Neural cell (in vitro differentiated cells): ENCODE measurements at regions not wholly inside any gene's neighbourhood (a gene's known extent, or its start where the extent isn't known, plus 50 kb on each side); places are given as distances from the start of the nearest gene placed in this dataset.

Experiments
- H2AFZ ChIP-seq: fragments of 200-600, 300-800 bp; sonication (generic), shearing (Covaris generic); 2 replicates; pipeline ENCODE4 v1.6.0; 2014; ENCODE audit warnings: low read depth, mild to moderate bottlenecking, antibody characterized with exemption, low read length, moderate library complexity
- H3F3A ChIP-seq: fragments of 200-600 bp; shearing (Covaris generic); 2 replicates; pipeline ENCODE4 v1.6.1; 2016; ENCODE audit warnings: mild to moderate bottlenecking, moderate library complexity, mixed read lengths, antibody characterized with exemption, low read length; ENCODE audit not compliant: insufficient read depth, poor library complexity, severe bottlenecking
- H3K27ac ChIP-seq: fragments of 200-600, 300-800 bp; sonication (generic), shearing (Covaris generic); 2 replicates; pipeline ENCODE4 v1.5.1; 2014; ENCODE audit warnings: mild to moderate bottlenecking, low read length, moderate library complexity
- H3K27me3 ChIP-seq: fragments of 300-800, 200-600 bp; sonication (generic), shearing (Covaris generic); 2 replicates; pipeline ENCODE4 v1.6.0; 2014; ENCODE audit warnings: mild to moderate bottlenecking, low read depth, low read length, moderate library complexity; ENCODE audit not compliant: insufficient read depth
- H3K36me3 ChIP-seq: fragments of 300-800, 200-600 bp; sonication (generic), shearing (Covaris generic); 2 replicates; pipeline ENCODE4 v1.5.1; 2014; ENCODE audit warnings: mild to moderate bottlenecking, antibody characterized with exemption, low read length, moderate library complexity; ENCODE audit not compliant: insufficient read depth
- H3K4me2 ChIP-seq: fragments of 300-800, 200-600 bp; sonication (generic), shearing (Covaris generic); 2 replicates; pipeline ENCODE4 v1.6.0; 2014; ENCODE audit warnings: mild to moderate bottlenecking, low read length
- H3K4me3 ChIP-seq: fragments of 300-800, 200-600 bp; sonication (generic), shearing (Covaris generic); 2 replicates; pipeline ENCODE4 v1.5.1; 2014; ENCODE audit warnings: mild to moderate bottlenecking, low read length, moderate library complexity
- H3K79me2 ChIP-seq: fragments of 200-600 bp; shearing (Covaris generic); replicated peaks from 2 replicates; pipeline ENCODE4 v1.6.0; 2014; ENCODE audit warnings: mild to moderate bottlenecking, low read length, moderate library complexity; ENCODE audit not compliant: insufficient read depth
- H3K9ac ChIP-seq: fragments of 300-800, 200-600 bp; sonication (generic), shearing (Covaris generic); 2 replicates; pipeline ENCODE4 v1.6.1; 2016; ENCODE audit warnings: mild to moderate bottlenecking, low read length, mixed read lengths
- H3K9me2 ChIP-seq: fragments of 200-600 bp; shearing (Covaris generic); 2 replicates; pipeline ENCODE4 v1.6.1; 2016; ENCODE audit warnings: mild to moderate bottlenecking, low read length, mixed read lengths; ENCODE audit not compliant: insufficient read depth
- H3K9me3 ChIP-seq: fragments of 200-600, 300-800 bp; sonication (generic), shearing (Covaris generic); 2 replicates; pipeline ENCODE4 v1.6.1; 2016; ENCODE audit warnings: mild to moderate bottlenecking, mixed run types, low read length, moderate library complexity, mixed read lengths
- H4K20me1 ChIP-seq: fragments of 200-600 bp; shearing (Covaris generic); 2 replicates; pipeline ENCODE4 v1.6.1; 2016; ENCODE audit warnings: mild to moderate bottlenecking, mixed run types; ENCODE audit not compliant: insufficient read depth
- EP300 ChIP-seq: fragments of 450-650 bp; conservative IDR thresholded peaks from 2 replicates; pipeline ENCODE4 v1.6.1; 2014; ENCODE audit warnings: antibody characterized with exemption, mild to moderate bottlenecking, moderate library complexity; ENCODE audit not compliant: poor library complexity, severe bottlenecking
- EZH2 ChIP-seq: fragments of 200-600, 300-800 bp; shearing (Covaris generic), sonication (generic); IDR thresholded peaks from 2 replicates; pipeline ENCODE4 v1.6.1; 2014; ENCODE audit warnings: antibody characterized with exemption, low read length, borderline replicate concordance, mild to moderate bottlenecking; ENCODE audit not compliant: insufficient read depth, poor library complexity, severe bottlenecking
- MXI1 ChIP-seq: fragments of 450-650 bp; conservative IDR thresholded peaks from 2 replicates; pipeline ENCODE4 v1.6.1; 2014; ENCODE audit warnings: antibody characterized with exemption, mild to moderate bottlenecking; ENCODE audit not compliant: poor library complexity, severe bottlenecking
- POLR2AphosphoS5 ChIP-seq: IDR thresholded peaks from 2 replicates; pipeline ENCODE4 v1.6.1; 2012
- RAD21 ChIP-seq: fragments of 450-650 bp; conservative IDR thresholded peaks from 2 replicates; pipeline ENCODE4 v1.6.1; 2014; ENCODE audit warnings: antibody characterized with exemption, mild to moderate bottlenecking, moderate library complexity
- SMC3 ChIP-seq: fragments of 450-650 bp; conservative IDR thresholded peaks from 2 replicates; pipeline ENCODE4 v1.6.1; 2014; ENCODE audit warnings: antibody characterized with exemption, mild to moderate bottlenecking, moderate library complexity; ENCODE audit not compliant: poor library complexity
- TAF1 ChIP-seq: IDR thresholded peaks from 2 replicates; pipeline ENCODE4 v1.6.1; 2012; ENCODE audit warnings: low read depth
- TF ChIP-seq, protein P1 (sequence below): IDR thresholded peaks from 2 replicates; pipeline ENCODE4 v1.6.1; 2012; ENCODE audit warnings: borderline replicate concordance
- TF ChIP-seq, protein P2 (sequence below): fragments of 450-650 bp; IDR thresholded peaks from 2 replicates; pipeline ENCODE4 v1.5.1; 2014; ENCODE audit warnings: antibody characterized with exemption, mild to moderate bottlenecking, moderate library complexity; ENCODE audit not compliant: poor library complexity, severe bottlenecking

DNA sequence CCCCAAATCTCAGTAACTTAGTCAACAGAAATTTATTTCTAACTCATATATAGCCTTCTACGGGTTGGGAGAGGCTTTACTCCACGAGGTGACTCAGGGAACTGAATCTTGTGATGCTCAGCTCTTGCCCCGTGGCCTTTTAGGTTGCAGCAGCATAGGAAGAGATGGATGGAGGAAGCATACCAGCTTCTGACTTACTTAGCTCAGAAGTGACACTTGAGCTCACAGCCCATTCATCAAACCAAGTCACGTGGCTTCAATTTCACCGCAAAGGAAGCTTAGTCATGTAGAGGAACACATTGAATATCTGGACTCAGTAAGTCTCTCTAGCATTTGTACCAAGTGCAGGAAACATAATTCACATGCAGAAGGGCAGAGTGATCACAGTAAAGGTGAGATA is 124.1 kb upstream of the KCNN2 start:
- H3K4me3 ChIP-seq = no peak overlapping the region
- no peak overlapping the region for H3K27ac ChIP-seq
- no peaks in the 10 kb centered on the region for H4K20me1 ChIP-seq
- no peaks in the 10 kb centered on the region for H3K79me2 ChIP-seq
- no peaks in the 10 kb centered on the region for H3K9me3 ChIP-seq
- no peaks in the 10 kb centered on the region for H3K36me3 ChIP-seq
- no peak overlapping the region for H3K4me2 ChIP-seq
- H3F3A ChIP-seq = no peaks in the 10 kb centered on the region
- no peaks in the 10 kb centered on the region for H3K27me3 ChIP-seq
- H3K9ac ChIP-seq = no peak overlapping the region
- no peak for TF ChIP-seq EZH2
- TF ChIP-seq, protein P1, sequence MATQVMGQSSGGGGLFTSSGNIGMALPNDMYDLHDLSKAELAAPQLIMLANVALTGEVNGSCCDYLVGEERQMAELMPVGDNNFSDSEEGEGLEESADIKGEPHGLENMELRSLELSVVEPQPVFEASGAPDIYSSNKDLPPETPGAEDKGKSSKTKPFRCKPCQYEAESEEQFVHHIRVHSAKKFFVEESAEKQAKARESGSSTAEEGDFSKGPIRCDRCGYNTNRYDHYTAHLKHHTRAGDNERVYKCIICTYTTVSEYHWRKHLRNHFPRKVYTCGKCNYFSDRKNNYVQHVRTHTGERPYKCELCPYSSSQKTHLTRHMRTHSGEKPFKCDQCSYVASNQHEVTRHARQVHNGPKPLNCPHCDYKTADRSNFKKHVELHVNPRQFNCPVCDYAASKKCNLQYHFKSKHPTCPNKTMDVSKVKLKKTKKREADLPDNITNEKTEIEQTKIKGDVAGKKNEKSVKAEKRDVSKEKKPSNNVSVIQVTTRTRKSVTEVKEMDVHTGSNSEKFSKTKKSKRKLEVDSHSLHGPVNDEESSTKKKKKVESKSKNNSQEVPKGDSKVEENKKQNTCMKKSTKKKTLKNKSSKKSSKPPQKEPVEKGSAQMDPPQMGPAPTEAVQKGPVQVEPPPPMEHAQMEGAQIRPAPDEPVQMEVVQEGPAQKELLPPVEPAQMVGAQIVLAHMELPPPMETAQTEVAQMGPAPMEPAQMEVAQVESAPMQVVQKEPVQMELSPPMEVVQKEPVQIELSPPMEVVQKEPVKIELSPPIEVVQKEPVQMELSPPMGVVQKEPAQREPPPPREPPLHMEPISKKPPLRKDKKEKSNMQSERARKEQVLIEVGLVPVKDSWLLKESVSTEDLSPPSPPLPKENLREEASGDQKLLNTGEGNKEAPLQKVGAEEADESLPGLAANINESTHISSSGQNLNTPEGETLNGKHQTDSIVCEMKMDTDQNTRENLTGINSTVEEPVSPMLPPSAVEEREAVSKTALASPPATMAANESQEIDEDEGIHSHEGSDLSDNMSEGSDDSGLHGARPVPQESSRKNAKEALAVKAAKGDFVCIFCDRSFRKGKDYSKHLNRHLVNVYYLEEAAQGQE = no peak
- TF ChIP-seq RAD21 = no peak
- H2AFZ ChIP-seq = no peak overlapping the region
- H3K9me2 ChIP-seq = no peaks in the 10 kb centered on the region

DNA sequence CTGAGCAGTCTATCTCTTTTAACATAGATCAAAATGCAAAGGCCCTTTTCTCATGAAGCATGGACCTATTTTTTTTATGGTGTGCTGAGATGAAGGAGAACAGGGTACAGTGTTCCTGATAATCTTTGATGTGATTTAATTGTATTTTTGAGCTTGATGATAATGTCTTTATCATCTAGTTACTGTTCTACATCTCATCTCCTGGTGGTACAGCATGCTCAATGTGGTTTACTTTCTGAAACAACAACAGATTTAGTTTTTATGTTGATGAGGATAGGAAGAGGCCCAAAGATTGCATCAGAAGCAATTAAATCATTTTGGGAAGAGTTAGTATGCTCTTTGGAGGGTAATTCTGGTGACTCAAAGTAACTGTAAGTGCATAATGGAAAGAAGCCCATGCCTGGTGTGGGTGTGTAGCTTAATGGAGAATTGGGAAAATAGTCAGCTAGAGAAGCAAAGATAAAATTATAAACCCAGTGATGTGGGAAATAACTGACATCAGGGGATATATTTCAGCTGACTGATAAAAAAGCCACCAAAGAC is 123.0 kb upstream of the KCNN2 start:
- Histone ChIP-seq H3K9ac (no peak overlapping the region), H3K79me2 (no peaks in the 10 kb centered on the region), H3K27ac (no peak overlapping the region), H3K9me3 (no peaks in the 10 kb centered on the region), H3K4me3 (no peak overlapping the region), H3K36me3 (no peaks in the 10 kb centered on the region), H3K4me2 (no peak overlapping the region), H3K27me3 (no peaks in the 10 kb centered on the region), H4K20me1 (no peaks in the 10 kb centered on the region), H3K9me2 (no peaks in the 10 kb centered on the region), H3F3A (no peaks in the 10 kb centered on the region), H2AFZ (no peak overlapping the region)
- no peak for TF ChIP-seq POLR2AphosphoS5
- TF ChIP-seq, protein P1 = no peak
- TF ChIP-seq, protein P2, sequence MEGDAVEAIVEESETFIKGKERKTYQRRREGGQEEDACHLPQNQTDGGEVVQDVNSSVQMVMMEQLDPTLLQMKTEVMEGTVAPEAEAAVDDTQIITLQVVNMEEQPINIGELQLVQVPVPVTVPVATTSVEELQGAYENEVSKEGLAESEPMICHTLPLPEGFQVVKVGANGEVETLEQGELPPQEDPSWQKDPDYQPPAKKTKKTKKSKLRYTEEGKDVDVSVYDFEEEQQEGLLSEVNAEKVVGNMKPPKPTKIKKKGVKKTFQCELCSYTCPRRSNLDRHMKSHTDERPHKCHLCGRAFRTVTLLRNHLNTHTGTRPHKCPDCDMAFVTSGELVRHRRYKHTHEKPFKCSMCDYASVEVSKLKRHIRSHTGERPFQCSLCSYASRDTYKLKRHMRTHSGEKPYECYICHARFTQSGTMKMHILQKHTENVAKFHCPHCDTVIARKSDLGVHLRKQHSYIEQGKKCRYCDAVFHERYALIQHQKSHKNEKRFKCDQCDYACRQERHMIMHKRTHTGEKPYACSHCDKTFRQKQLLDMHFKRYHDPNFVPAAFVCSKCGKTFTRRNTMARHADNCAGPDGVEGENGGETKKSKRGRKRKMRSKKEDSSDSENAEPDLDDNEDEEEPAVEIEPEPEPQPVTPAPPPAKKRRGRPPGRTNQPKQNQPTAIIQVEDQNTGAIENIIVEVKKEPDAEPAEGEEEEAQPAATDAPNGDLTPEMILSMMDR = no peak
- TF ChIP-seq MXI1 = no peak
- no peak for TF ChIP-seq SMC3
- TF ChIP-seq EP300 = no peak
- no peak for TF ChIP-seq EZH2
- TF ChIP-seq TAF1 = no peak
- TF ChIP-seq RAD21 = no peak
